ENCODE measurements at regions not wholly inside any gene's neighbourhood (a gene's known extent, or its start where the extent isn't known, plus 50 kb on each side); places are given as distances from the start of the nearest gene placed in this dataset.

GRCh38 chr16:50497592-50497991 lies 50.6 kb upstream of the NKD1 start:
- H3K27me3 ChIP-seq = no peaks in the 10 kb centered on the region
- H3K36me3 ChIP-seq = no peaks in the 10 kb centered on the region
- H3K9ac ChIP-seq (ENCODE audit: low read depth in 2 of 2, low read length in 2 of 2) = no peak overlapping the region
- no peak overlapping the region for H3K27ac ChIP-seq
- H3K4me3 ChIP-seq = no peak overlapping the region
- intact Hi-C loops (cut with DNase I) = no loop called here
- no peaks in the 10 kb centered on the region for H3K4me1 ChIP-seq
- no peak for DNase-seq
- TF ChIP-seq CTCF (IDR thresholded peaks at IDR 0.05) = no peak
- no peaks in the 10 kb centered on the region for H3K9me3 ChIP-seq

GRCh38 chr16:50496990-50497389 lies 51.2 kb upstream of the NKD1 start:
- Histone ChIP-seq H3K36me3 (no peaks in the 10 kb centered on the region), H3K27ac (no peak overlapping the region), H3K4me3 (no peak overlapping the region), H3K4me1 (no peaks in the 10 kb centered on the region), H3K9me3 (no peaks in the 10 kb centered on the region), H3K27me3 (no peaks in the 10 kb centered on the region), H3K9ac (ENCODE audit: low read depth in 2 of 2, low read length in 2 of 2) (no peak overlapping the region)
- no peak for DNase-seq
- TF ChIP-seq CTCF (IDR thresholded peaks at IDR 0.05) = no peak
- intact Hi-C loops (cut with DNase I) = no loop called here

GRCh38 chr16:50495673-50496072 lies 52.5 kb upstream of the NKD1 start:
- Histone ChIP-seq H3K27ac (no peak overlapping the region), H3K9me3 (no peaks in the 10 kb centered on the region), H3K4me1 (no peaks in the 10 kb centered on the region), H3K27me3 (no peaks in the 10 kb centered on the region), H3K36me3 (no peaks in the 10 kb centered on the region), H3K9ac (ENCODE audit: low read depth in 2 of 2, low read length in 2 of 2) (no peak overlapping the region), H3K4me3 (no peak overlapping the region)
- no peak for DNase-seq
- no peak for TF ChIP-seq CTCF (IDR thresholded peaks at IDR 0.05)
- intact Hi-C loops (cut with DNase I) = no loop called here

- Histone ChIP-seq H3K4me1 (no peaks in the 10 kb centered on the region), H3K9me3 (no peaks in the 10 kb centered on the region), H3K9ac (ENCODE audit: low read depth in 2 of 2, low read length in 2 of 2) (no peak overlapping the region), H3K27me3 (no peaks in the 10 kb centered on the region), H3K36me3 (no peaks in the 10 kb centered on the region), H3K27ac (no peak overlapping the region), H3K4me3 (no peak overlapping the region)
- no peak for TF ChIP-seq CTCF (IDR thresholded peaks at IDR 0.05)
- intact Hi-C loops (cut with DNase I) = no loop called here
- no peak for DNase-seq
These were observed 53.4 kb upstream of the NKD1 start for GRCh38 chr16:50494501-50495491.

GRCh38 chr16:50491516-50491915 lies 56.7 kb upstream of the NKD1 start:
- Histone ChIP-seq H3K27ac (no peak overlapping the region), H3K27me3 (no peaks in the 10 kb centered on the region), H3K4me1 (no peaks in the 10 kb centered on the region), H3K4me3 (no peak overlapping the region), H3K9me3 (no peaks in the 10 kb centered on the region), H3K36me3 (no peaks in the 10 kb centered on the region), H3K9ac (ENCODE audit: low read depth in 2 of 2, low read length in 2 of 2) (no peak overlapping the region)
- no peak for DNase-seq
- TF ChIP-seq CTCF (IDR thresholded peaks at IDR 0.05) = no peak
- intact Hi-C loops (cut with DNase I) = no loop called here
